NOMO-1 (cell line): ENCODE measurements at regions not wholly inside any gene's neighbourhood (a gene's known extent, or its start where the extent isn't known, plus 50 kb on each side); places are given as distances from the start of the nearest gene placed in this dataset.

Source experiments
- DNase-seq, 2 experiments: peaks; one replicate each; lab custom pipeline; 2025; ENCODE audit not compliant: unreplicated experiment in 2 of 2; lab: John Stamatoyannopoulos, UW

DNA sequence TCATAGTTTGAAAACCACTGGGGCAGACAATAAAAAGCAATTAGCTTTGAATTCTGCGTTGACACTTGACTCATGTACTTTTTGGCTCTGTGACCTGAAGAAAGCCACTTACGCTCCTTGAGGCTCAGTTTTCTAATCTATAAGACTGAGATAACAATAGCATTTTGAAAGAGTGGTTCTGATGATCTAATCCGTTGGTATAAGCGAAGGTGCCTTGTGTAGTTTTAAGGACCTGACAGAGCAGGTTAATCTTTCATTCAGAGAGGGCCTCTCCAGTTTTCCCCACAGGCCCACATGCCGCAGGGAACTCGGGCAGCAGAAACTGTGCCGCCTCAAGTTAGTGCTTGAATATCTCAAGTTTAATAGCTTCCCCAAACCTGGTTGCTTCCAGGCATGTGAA lies 306.0 kb upstream of the GBE1 start:
- no peak for DNase-seq

DNA sequence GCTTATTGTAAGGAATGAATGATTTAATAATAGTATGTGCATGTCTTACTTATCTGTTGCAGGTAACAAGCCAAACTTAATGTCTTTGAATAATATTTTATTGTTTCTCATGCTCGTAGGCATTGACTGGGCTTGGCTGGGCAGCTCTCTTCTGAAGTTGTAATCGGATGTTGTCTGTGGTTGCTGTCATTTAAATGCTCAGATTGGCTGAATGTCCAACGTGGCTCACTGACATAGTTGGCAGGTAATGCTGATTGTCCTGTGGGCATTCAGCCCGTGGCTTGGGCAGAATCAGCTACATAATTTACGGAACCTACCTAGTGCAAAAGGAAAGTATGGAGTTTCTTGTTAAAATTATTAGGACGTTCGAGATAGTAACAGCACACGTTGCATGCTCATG lies 297.4 kb upstream of the GBE1 start:
- DNase-seq = no peak

DNA sequence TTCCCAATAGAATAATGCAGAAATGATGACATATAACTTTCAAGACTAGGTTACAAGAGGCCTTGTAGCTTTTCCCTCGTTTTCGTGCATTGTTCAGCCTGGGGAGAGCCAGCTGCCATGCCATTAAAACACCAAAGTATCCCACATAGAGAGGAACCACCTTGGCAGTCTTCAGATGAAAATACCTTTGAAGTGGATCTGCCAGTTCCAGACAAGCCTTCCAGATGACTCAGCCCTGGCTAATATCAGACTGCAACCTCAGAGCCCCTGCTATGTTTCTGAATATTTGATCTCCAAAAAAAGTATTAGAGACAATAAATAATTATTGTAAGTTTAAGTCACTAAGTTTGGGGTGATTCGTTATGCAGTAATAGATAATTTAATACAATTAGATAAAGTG lies 294.3 kb upstream of the GBE1 start:
- DNase-seq = no peak

DNA sequence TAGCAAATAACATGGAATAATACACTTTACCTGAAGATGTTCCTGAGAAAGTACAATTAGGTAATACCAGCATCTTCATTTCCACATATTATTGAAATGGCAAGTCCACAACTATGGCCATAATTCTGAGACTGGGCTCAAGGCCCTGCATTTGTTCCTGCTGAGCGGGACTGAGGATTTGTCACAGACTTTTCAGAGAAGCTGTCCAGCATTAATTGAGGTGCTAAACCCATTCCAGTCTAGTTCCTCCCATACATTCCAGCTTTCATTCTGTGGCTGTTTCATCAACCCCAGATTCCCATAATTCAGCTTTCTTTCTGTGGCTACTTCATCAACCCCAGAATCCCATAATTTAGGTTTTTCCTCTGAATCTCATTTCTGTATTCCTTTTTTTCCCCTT lies 293.4 kb upstream of the GBE1 start:
- no peak for DNase-seq

DNA sequence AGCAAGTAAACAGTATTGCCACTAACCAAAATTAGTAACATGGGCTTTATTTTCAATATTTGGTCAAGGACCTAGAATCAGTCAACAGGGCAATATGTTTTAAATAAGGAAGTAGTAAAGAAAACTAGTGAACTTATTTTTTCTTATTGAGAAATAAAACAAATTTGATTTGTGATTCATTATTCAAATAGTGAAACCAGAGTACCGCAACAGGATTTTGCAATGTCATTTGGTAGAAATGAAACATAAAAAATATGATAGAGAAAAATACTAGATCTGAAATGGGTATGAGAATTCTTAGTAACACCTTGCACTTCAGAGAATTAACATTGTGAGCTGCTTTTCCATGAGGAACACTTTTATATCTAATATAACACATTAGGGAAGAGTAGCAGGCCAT lies 291.8 kb upstream of the GBE1 start:
- DNase-seq = no peak

DNA sequence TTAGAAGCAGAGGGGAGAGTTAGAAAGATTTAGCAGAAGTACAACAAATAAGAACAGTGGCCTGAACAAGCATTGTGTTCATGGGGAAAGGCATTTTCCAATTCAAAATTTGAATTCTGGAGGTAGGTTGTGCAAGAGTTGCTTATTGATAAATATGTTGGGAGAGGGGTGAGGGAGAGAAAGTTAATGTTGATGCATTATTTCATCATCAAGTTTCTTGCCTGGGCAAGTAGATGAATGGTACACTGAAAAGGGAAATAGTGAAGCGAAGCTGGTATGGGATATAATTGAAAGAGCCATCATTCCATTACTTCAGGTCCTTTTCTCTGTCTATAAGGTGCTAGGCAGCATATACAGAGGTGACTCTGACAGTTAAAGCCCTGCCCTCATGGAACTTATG lies 288.9 kb upstream of the GBE1 start:
- no peak for DNase-seq

DNA sequence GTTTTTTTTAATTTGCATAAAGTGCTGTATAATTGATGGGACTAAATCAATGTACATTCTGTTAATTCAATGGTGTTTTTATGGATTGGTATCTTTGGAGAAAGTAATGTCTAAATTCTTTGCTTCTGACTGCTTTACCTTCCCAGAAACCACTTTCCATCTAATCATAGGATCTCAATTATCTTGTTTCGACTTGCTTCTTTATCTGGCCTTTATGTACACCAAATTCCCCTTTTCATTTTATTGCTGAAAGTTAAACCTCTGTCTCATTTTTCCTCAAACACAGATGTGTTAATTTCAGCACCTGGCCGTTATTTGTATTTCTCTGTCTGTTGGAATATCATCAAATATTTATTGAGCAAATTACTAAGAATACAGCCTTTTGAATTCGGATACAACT lies 287.3 kb upstream of the GBE1 start:
- no peak for DNase-seq

DNA sequence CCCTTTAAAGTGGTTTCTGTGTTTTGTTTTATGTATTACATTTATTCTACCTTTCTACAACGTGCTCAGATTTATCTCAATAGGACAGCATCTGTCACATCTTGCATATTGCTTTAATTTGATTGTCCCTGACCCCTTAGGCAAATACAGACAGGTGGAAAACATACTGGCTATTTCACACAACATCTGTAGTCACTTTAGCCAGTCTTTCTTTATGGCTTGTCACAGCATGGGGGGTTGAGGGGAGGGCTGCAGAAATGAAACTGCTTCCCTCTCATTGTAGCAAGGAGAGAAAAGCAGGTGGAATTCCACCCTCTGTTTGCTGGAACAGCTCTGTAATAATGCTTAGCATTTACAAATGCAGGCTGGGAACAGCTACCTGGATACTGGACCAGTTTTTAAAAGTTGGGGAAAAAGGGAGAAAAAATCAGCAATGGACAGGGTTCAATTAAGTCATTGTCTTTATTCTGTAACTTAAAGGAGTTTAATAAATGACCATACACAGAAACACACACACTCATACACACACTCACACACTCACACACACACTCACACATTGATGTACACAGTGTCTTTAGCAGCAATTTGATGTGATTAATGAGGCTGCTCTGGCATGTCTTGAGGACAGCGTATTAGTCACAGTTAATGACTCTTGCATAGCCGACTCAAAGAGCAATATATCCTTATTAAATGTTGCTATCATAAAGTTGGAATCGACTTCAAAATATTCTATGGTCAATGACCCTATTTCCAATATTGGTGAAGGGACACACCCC lies 283.7 kb upstream of the GBE1 start:
- DNase-seq = no peak

DNA sequence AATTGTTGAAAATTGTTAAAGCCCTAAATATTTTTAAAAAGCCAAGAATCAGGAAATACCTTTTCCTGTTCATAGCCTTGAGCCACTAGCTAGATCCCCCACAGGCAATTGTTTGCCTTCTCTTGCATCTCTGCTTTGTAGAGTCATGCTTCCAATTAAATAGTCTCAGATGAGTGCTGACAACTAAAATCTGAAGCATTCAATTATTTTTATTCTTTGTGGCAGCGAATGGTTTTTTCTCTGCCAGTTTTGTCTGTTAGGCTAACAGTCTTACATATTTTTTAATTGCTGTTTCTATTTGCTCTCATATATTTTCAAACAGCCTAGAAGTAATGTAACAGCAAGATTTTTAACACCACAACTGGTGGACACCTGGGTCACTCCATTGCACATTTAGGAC lies 277.1 kb upstream of the GBE1 start:
- no peak for DNase-seq

DNA sequence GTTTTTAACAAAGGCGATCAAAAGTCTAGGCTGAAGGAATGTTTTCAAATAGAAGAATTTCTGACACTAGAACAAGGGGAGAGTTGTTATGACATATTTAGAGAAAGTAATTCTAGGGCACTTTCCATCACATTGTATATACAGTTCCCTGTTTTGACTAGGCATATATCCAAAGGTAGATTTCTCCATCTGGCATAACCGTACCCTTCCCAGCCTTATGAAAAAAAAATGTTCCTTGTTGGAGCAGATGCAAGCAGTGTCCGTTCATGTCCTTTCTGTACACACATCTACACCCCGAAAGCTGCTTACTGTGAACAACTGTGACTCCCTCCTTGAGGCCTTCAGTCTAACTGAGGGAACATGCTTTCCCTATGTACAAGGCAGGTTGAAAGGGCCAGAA lies 271.7 kb upstream of the GBE1 start:
- no peak for DNase-seq

DNA sequence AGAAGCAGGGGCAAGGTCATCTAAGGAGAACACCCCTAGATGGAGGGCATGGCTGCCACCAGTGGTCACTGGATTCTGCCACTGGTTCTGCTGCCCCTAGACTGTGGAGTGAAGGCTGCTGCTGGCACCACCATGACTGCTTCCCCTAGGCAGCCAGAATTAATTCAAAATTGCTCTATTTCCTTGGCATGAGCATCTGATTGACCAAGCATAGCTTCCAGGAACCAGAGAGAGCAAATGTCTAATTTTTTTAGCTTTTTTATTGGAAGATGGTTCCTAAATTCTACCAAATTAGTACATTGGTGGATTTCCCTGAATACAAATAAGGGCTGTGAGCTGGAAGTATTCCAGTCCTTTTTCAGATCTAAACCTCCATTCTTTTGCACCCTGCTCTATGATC lies 270.2 kb upstream of the GBE1 start:
- DNase-seq = no peak

DNA sequence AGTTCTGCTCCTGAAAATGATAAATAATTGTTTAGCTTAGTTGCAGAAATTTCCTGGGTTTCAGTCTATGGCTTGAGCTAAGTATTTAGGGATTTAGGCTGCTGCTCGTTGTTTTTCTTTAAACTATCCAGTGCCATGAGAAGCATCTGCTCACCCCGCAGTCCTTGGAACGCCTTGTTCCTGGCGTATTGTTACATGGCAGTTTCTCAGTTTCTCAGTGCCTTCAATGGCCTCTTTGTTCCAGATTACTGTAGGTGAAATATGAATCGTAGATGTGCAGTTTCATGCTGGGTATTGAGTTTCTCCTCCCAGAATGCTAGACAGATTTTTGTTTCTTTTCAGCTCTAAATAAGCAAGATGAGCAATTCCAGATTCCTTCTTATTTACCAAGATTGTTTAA lies 269.5 kb upstream of the GBE1 start:
- no peak for DNase-seq

DNA sequence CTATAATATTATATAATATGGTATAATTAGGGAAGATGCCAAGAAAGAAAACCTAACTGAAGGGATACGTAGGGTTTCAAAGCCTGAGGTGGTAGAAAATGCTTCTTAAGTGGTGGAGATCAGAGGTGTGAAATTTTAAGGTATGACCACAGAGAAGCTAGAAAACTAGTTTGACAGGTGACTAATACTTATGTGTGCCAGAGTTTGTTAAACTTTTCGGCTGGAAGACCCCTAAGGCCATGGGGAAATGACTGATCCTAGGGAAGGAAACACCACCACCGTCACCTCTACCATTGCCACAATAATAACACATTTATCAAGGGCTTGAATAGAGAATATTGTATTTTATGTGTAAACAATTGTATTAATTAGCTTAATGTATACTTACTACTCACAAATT lies 261.4 kb upstream of the GBE1 start:
- DNase-seq = no peak

DNA sequence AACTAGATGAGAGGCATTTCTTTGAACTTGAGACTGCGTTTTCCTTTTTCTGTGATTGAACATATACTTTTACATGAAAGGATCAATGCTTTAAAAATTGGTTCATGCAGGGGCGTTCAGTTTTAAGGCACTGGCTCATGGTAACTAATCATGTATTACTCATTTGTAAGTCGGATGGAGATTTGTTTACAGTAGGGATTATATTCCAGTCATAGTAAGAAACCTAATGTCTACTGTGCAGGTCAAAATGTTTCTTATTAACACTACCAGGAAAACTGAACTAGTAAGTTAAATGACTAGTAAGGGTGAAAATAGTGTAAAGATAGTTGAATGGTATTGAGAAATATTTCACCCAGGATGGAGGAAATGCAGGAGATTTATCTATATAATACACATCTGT lies 258.8 kb upstream of the GBE1 start:
- no peak for DNase-seq

DNA sequence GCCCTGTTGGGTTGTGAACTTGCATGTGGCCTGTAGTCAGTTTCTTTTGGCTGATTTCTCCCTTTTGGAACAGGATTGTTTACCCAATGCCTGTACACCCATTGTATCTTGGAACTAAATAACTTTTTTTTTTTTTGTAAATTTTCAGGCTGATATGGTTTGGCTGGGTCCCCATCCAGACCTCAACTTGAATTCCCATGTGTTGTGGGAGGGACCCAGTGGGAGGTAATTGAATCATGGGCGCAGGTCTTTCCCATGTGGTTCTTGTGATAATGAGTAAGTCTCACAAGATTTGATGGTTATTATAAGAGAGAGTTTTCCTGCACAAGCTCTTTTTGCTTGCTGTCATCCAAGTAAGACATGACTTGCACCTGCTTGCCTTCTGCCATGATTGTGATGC lies 253.8 kb upstream of the GBE1 start:
- DNase-seq = no peak

DNA sequence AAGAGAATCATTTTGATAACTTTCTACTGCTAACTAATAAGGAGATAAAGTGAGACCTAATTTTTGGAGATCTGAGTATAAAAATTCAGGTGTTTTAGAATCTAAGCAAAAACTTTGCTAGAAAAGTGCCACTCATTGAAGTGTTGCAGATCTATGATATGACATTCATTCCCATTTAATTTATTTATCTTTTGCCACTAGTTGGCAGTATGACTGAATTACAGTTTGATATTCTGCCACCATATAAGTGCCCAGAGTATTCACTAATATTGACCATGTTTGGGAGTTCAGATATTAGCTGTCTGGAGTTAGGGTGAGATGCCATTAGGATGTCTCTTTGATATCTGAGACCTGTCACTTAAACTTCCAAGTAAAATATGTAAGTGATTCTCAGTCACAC lies 251.3 kb upstream of the GBE1 start:
- no peak for DNase-seq

DNA sequence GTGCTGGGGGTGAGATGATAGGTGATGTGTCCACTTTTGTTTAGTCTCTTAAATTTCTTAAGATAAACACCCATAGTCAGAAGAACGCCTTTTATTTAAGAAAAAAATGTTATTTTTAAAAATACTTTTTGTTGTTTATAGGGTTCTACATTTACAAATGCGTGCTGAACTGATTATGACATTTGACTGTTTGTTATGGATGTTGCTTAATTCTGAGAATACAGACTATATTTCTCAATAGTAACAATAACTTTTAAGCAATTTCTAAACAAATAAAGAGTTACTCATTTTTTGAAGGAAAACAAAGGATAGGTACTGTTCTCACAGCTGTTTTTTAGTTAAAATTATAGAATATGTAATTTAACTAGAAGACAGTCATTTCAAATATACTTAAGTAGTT lies 249.9 kb upstream of the GBE1 start:
- DNase-seq = no peak

DNA sequence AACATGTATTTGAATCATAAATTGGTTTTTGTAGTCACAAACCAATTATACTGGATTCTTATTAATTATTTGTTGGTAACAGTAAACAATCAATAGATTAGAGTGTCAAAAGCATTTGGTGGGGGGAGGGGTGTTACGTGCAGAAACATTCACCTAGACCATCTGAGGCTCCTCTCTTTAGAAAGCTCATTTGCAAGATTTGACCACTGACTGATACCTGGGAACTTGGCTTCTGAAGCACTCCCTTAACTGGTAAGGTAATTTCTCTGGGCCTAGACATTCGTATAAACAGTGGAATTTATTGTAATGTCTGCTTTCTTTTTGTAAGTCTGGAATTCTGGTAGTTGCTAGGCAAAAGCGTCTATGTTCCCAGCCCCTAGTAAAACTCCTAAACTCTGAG lies 243.8 kb upstream of the GBE1 start:
- DNase-seq = no peak

DNA sequence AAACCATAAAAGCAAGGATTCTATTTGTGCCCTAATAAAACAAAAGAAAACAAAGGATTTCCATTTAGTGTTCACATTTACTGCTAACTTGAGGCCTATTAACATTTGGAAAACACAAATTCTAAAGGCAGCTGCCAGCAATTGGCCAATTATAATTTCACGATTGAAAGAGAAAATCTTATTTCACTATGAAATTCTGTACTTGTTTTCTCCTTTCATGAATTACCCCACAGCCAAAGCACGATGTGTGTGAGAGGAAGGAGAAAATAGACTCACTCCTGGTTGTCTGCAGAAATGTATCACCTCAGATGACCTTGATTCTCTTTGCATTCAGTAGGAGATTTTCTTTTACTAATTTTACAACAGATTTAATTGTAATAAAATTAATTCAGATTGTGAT lies 242.8 kb upstream of the GBE1 start:
- no peak for DNase-seq

DNA sequence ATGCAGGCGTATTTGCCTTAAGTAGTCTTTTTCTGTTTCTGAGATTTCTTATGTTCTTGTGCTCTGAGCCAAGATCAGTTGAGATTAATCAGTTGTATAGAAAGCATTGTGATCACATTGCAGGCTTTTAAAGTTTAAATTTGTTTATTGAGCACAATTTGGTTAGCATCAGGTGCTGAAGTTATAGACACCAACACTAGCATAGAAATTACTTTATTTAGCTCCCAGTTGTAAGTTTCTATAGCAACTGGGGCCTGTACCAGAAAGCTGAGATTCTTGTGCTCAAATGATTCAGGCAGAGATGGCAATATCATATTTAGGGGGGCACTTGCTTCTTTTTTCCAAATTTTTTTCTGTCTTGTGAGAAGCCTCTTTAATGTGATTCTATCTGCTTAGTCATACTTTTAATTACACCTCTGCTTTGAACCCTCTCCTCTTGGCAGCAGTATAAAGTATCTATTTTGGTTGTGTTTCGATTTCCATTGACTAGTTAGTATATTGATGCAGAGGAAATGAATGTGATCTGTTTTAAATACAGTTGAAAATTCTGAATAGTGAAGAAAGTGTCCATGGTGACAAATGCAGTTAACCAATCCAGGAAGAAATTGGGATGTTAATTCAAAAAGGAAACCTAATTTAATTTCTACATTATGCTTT lies 241.7 kb upstream of the GBE1 start:
- DNase-seq = no peak

DNA sequence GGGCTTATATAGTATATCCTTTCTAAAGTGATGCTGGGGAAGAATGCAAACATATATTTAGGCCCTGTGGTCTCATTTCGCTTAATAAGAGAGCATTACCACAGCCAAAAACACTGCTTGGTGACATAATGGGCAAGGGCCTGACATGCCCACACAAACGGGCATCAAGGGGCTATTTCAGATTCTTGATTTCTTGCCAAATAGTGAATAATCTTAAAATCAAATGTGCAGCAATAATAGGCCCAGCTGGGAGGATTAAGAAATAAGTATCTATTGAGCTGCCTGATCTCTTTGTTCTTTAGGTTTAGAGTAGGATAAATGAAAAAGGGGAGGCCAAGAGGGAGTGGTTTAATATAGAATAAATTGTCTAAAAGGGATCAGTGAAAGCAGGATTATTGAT lies 241.0 kb upstream of the GBE1 start:
- DNase-seq = no peak

DNA sequence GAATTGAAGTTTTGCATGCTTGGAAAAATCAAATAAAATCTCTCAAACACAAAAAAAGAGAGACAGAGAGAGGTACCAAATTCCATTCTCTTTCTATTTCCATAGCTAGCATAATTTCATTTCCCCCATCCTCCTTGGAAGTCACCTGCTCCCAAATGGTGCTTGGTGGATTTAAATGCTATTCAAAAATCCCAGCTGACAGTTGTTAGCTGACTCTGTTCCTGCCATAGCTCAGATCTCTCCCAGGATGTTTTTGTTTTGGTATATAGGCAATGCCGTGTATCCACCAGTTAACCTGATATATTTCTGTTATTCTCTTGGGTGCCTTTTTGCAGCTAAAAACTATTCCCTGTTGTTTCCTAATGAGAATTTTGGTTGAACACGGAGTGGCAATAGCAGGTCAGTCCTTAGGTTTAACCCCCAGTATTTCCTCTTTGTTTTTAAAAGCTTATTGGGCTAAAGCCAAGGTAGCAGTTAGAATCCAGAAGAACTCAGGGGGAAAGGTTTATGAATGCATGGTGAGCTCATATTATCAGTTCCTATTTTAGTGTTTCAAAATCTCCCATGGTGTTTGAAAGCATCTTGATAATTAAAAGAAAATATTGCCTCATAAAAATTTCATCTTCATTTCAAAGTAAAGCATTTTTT lies 240.0 kb upstream of the GBE1 start:
- DNase-seq = no peak
